HG02763 (cell line): ENCODE measurements at regions not wholly inside any gene's neighbourhood (a gene's known extent, or its start where the extent isn't known, plus 50 kb on each side); places are given as distances from the start of the nearest gene placed in this dataset.
"Not testable (repeated sequence)": the region's sequence is repeated elsewhere in the genome, so short reads cannot be mapped to it uniquely, and the experiment has no call there.

Source experiments
- ATAC-seq: cut with Tn5 transposase; IDR thresholded peaks from one replicate; pipeline ENCODE4 v1.9.1; 2021; ENCODE audit warnings: mild to moderate bottlenecking, moderate library complexity; ENCODE audit not compliant: unreplicated experiment

GRCh38 chr2:89202518-89202917, 511.0 kb downstream of the RPIA start:
- not testable (repeated sequence) for ATAC-seq

GRCh38 chr2:89205153-89205552, 513.7 kb downstream of the RPIA start:
- not testable (repeated sequence) for ATAC-seq

- ATAC-seq, result not testable (repeated sequence)
These were observed 516.9 kb downstream of the RPIA start for GRCh38 chr2:89208144-89208932.

- peak; percentile 77 for ATAC-seq
These were observed 521.7 kb downstream of the RPIA start for GRCh38 chr2:89213151-89213550.

- not testable (repeated sequence) for ATAC-seq
These were observed 522.3 kb downstream of the RPIA start for GRCh38 chr2:89213811-89214210.

GRCh38 chr2:89221474-89221873, 530.0 kb downstream of the RPIA start:
- ATAC-seq, result not testable (repeated sequence)

GRCh38 chr2:89222063-89222732, 530.7 kb downstream of the RPIA start:
- not testable (repeated sequence) for ATAC-seq

GRCh38 chr2:89224803-89225202, 533.3 kb downstream of the RPIA start:
- not testable (repeated sequence) for ATAC-seq

- ATAC-seq, result not testable (repeated sequence)
These were observed 538.5 kb downstream of the RPIA start for GRCh38 chr2:89229979-89230378.

GRCh38 chr2:89231241-89231640, 539.8 kb downstream of the RPIA start:
- not testable (repeated sequence) for ATAC-seq

- ATAC-seq, result not testable (repeated sequence)
These were observed 542.5 kb downstream of the RPIA start for GRCh38 chr2:89233931-89234330.

- ATAC-seq, result not testable (repeated sequence)
These were observed 543.5 kb downstream of the RPIA start for GRCh38 chr2:89234818-89235466.

- not testable (repeated sequence) for ATAC-seq
These were observed 545.5 kb downstream of the RPIA start for GRCh38 chr2:89236832-89237450.

GRCh38 chr2:89237783-89238182, 546.3 kb downstream of the RPIA start:
- ATAC-seq, result not testable (repeated sequence)

- ATAC-seq, result peak; percentile 93
These were observed 551.7 kb downstream of the RPIA start for GRCh38 chr2:89243114-89243700.

- ATAC-seq, result not testable (repeated sequence)
These were observed 552.9 kb downstream of the RPIA start for GRCh38 chr2:89244407-89244806.

GRCh38 chr2:89245478-89245877, 554.0 kb downstream of the RPIA start:
- not testable (repeated sequence) for ATAC-seq

GRCh38 chr2:89246027-89246426, 554.6 kb downstream of the RPIA start:
- ATAC-seq, result not testable (repeated sequence)

- ATAC-seq, result not testable (repeated sequence)
These were observed 555.1 kb downstream of the RPIA start for GRCh38 chr2:89246620-89247019.

- ATAC-seq, result not testable (repeated sequence)
These were observed 563.5 kb downstream of the RPIA start for GRCh38 chr2:89255013-89255412.

- not testable (repeated sequence) for ATAC-seq
These were observed 582.0 kb downstream of the RPIA start for GRCh38 chr2:89273443-89273842.
